ENCODE measurements at regions not wholly inside any gene's neighbourhood (a gene's known extent, or its start where the extent isn't known, plus 50 kb on each side); places are given as distances from the start of the nearest gene placed in this dataset.

- TF ChIP-seq MAX (CRISPR knock-in tag; IDR thresholded peaks at IDR 0.05) (no peak), CBFB (CRISPR knock-in tag; IDR thresholded peaks at IDR 0.05; ENCODE audit: low read depth) (no peak), GTF2I (CRISPR knock-in tag; conservative IDR thresholded peaks at IDR 0.05) (no peak), E2F5 (CRISPR knock-in tag; IDR thresholded peaks at IDR 0.05) (no peak), CTCF (IDR thresholded peaks at IDR 0.05) (no peak), TEAD4 (CRISPR knock-in tag; IDR thresholded peaks at IDR 0.05) (no peak), FOXJ3 (CRISPR knock-in tag; IDR thresholded peaks at IDR 0.05; ENCODE audit: borderline replicate concordance) (no peak), SP1 (CRISPR knock-in tag; conservative IDR thresholded peaks at IDR 0.05) (no peak), NR1H2 (CRISPR knock-in tag; IDR thresholded peaks at IDR 0.05) (no peak), NR3C1 (CRISPR knock-in tag; conservative IDR thresholded peaks at IDR 0.05; ENCODE audit: low read depth) (no peak)
These were observed 89.0 kb downstream of the MRPL46 start for GRCh38 chr15:88378188-88378637.

Measured in WTC11 (cell line).